Endothelial cell of umbilical vein (primary cell): ENCODE measurements at regions not wholly inside any gene's neighbourhood (a gene's known extent, or its start where the extent isn't known, plus 50 kb on each side); places are given as distances from the start of the nearest gene placed in this dataset.

Source experiments
- BruUV-seq: library from RNA; stranded (reverse); fragments of 400-500 nt; replicated peaks from 2 replicates; lab custom pipeline; 2021; lab: Mats Ljungman, UMichigan
- CTCF ChIA-PET: fragments of 300-600, 350-600 bp; sonication (Branson Sonifier 250); formaldehyde crosslinking; loops from one replicate; lab custom pipeline; 2021; ENCODE audit warnings: antibody characterized with exemption, inconsistent platforms; lab: Charles Lee
- POLR2A ChIA-PET: fragments of 300-600, 350-600 bp; sonication (Branson Sonifier 250); formaldehyde crosslinking; loops from one replicate; lab custom pipeline; 2021; ENCODE audit warnings: antibody characterized with exemption, inconsistent platforms; lab: Charles Lee
- DNase-seq: peaks from one replicate; pipeline ENCODE4 v3.0.0-alpha.2; 2011; ENCODE audit warnings: low read depth, low spot score
- FAIRE-seq: peaks from 2 replicates; lab custom pipeline; 2011; peaks lifted over from hg19 to GRCh38; lab: Jason Lieb, UNC
- H2AFZ ChIP-seq: 2 replicates; pipeline ENCODE4 v1.6.0; 2012; ENCODE audit warnings: low read depth, low read length, control low read depth, inconsistent platforms
- H3K27ac ChIP-seq: 2 replicates; pipeline ENCODE4 v1.5.1; 2011; ENCODE audit warnings: low read depth, mild to moderate bottlenecking, control low read depth, low read length, moderate library complexity; ENCODE audit not compliant: insufficient read depth
- H3K27me3 ChIP-seq, 2 experiments: 2 replicates each; pipeline versions ENCODE4 v1.6.0 to v1.6.1; 2011; ENCODE audit warnings: low read length in 2 of 2, mixed read lengths in 1 of 2; ENCODE audit not compliant: control insufficient read depth in 2 of 2, insufficient read depth in 2 of 2
- H3K36me3 ChIP-seq, 2 experiments: 2 replicates in 1 of 2; 3 replicates in 1 of 2; pipeline ENCODE4 v1.5.1; 2011; ENCODE audit warnings: low read length in 2 of 2, mild to moderate bottlenecking in 1 of 2, moderate library complexity in 1 of 2; ENCODE audit not compliant: control insufficient read depth in 2 of 2, insufficient read depth in 2 of 2; ENCODE audit errors: extremely low read depth in 1 of 2
- H3K4me1 ChIP-seq: 3 replicates; pipeline ENCODE4 v1.5.1; 2011; ENCODE audit warnings: mild to moderate bottlenecking, low read length; ENCODE audit not compliant: control insufficient read depth, insufficient read depth; ENCODE audit errors: extremely low read depth
- H3K4me2 ChIP-seq: 2 replicates; pipeline ENCODE4 v1.6.1; 2011; ENCODE audit warnings: low read length, control low read depth, mixed read lengths; ENCODE audit not compliant: insufficient read depth
- H3K4me3 ChIP-seq, 3 experiments: fragments of 200-600 bp in 1 of 3; sonication (generic), shearing (Covaris generic) in 1 of 3; replicated peaks in 1 of 3; 2 replicates each; pipeline ENCODE4 v1.5.1; 2011 to 2016; ENCODE audit warnings: control low read depth in 3 of 3, low read length in 3 of 3, mild to moderate bottlenecking in 2 of 3, inconsistent platforms in 1 of 3, low read depth in 1 of 3, moderate library complexity in 1 of 3; ENCODE audit not compliant: insufficient read depth in 1 of 3
- H3K79me2 ChIP-seq: 2 replicates; pipeline ENCODE4 v1.6.0; 2012; ENCODE audit warnings: low read length, inconsistent platforms; ENCODE audit not compliant: control insufficient read depth, insufficient read depth
- H3K9ac ChIP-seq: replicated peaks from 2 replicates; pipeline ENCODE3; 2011; ENCODE audit warnings: low read length, control low read depth; ENCODE audit not compliant: insufficient read depth; ENCODE audit errors: extremely low read depth
- H3K9me1 ChIP-seq: replicated peaks from 3 replicates; pipeline ENCODE4 v1.6.0; 2011; ENCODE audit warnings: mild to moderate bottlenecking, low read length; ENCODE audit not compliant: control insufficient read depth, insufficient read depth; ENCODE audit errors: extremely low read depth
- H3K9me3 ChIP-seq: replicated peaks from 2 replicates; pipeline ENCODE4 v1.5.1; 2012; ENCODE audit warnings: low read length, inconsistent platforms; ENCODE audit not compliant: control insufficient read depth, insufficient read depth
- H4K20me1 ChIP-seq: replicated peaks from 2 replicates; pipeline ENCODE3; 2011; ENCODE audit warnings: mild to moderate bottlenecking, low read length; ENCODE audit not compliant: control insufficient read depth, insufficient read depth; ENCODE audit errors: extremely low read depth
- EZH2 ChIP-seq: IDR thresholded peaks from 2 replicates; pipeline ENCODE4 v1.6.1; 2012; ENCODE audit warnings: borderline replicate concordance, low read depth, mild to moderate bottlenecking, moderate library complexity, low read length, inconsistent platforms; ENCODE audit not compliant: severe bottlenecking
- GATA2 ChIP-seq: IDR thresholded peaks from 2 replicates; pipeline ENCODE4 v1.7.0; 2011; ENCODE audit warnings: low read depth, mild to moderate bottlenecking, moderate library complexity, mixed read lengths, low read length; ENCODE audit not compliant: insufficient read length, insufficient read depth
- JUN ChIP-seq: IDR thresholded peaks from 2 replicates; pipeline ENCODE4 v1.6.1; 2011; ENCODE audit warnings: borderline replicate concordance, low read depth; ENCODE audit not compliant: insufficient read length, insufficient read depth
- MYC ChIP-seq: IDR thresholded peaks from one replicate; pipeline ENCODE4 v1.6.1; 2011; ENCODE audit warnings: mild to moderate bottlenecking, low read depth, low read length
- POLR2A ChIP-seq: IDR thresholded peaks from 2 replicates; pipeline ENCODE4 v1.6.1; 2012; ENCODE audit warnings: low read depth, mild to moderate bottlenecking, control low read depth, low read length
- POLR2AphosphoS5 ChIP-seq: IDR thresholded peaks from 2 replicates; pipeline ENCODE4 v1.6.1; 2012; ENCODE audit warnings: low read depth, mild to moderate bottlenecking, control low read depth, low read length, moderate library complexity; ENCODE audit not compliant: insufficient read depth
- dilution Hi-C: fragments of 300-500 bp; cut with MboI; formaldehyde crosslinking; loops from one replicate; pipeline ENCODE4 v1.15.0; 2019; ENCODE audit warnings: low sequenced_read_pairs; ENCODE audit not compliant: extremely low pct_ligation_motif_present
- intact Hi-C: fragments of 100-400 bp; cut with micrococcal nuclease; formaldehyde crosslinking; loops from one replicate; pipeline ENCODE4 v1.10.0; 2022
- TF ChIP-seq, protein P1 (sequence below), 2 donors: IDR thresholded peaks; 1 replicate in 1 of 2; 2 replicates in 1 of 2; pipeline ENCODE4 v1.5.1; 2011; ENCODE audit warnings: low read length in 2 of 2, mild to moderate bottlenecking in 2 of 2, moderate library complexity in 2 of 2, control low read depth in 1 of 2, inconsistent platforms in 1 of 2, low read depth in 1 of 2; ENCODE audit not compliant: insufficient read depth in 1 of 2; ENCODE audit errors: extremely low read depth in 1 of 2
- TF ChIP-seq, protein P2 (sequence below): IDR thresholded peaks from 2 replicates; pipeline ENCODE4 v1.6.1; 2011; ENCODE audit not compliant: insufficient read depth, insufficient read length

DNA sequence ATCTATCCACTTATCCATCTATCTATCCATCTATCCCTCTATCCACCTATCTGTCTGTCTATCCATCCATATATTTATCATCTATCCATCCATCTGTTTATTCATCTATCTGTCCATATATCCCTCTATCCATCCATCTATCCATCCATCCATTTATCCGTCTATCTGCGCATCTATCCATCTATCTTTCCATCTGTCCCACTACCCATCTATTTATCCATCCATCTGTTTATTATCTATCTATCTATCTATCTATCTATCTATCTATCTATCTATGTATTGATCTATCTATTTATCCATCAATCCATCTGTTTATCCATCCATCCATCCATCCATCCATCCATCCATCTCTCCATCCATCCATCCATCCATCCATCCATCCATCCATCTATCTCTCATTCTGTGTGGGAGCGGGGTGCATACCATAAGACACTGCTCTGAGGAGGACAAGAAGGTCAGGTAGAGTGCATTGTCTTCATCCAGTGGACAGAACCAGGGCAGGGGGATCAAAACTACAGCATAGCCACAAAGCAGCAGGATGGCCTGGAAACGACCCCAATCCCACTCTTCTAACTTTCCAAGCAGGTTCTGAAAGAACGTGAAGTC lies 53.2 kb upstream of the ENPP6 start:
- Histone ChIP-seq H3K79me2 (no peaks in the 10 kb centered on the region), H3K9me3 (no peaks in the 10 kb centered on the region), H2AFZ (no peak overlapping the region), H3K4me2 (no peak overlapping the region), H3K27ac (no peak overlapping the region), H3K4me3 (no peak overlapping the region), H3K9me1 (no peaks in the 10 kb centered on the region), H3K27me3 (no peaks in the 10 kb centered on the region), H3K4me1 (peaks cover 13% of the 10 kb centered on the region), H4K20me1 (no peaks in the 10 kb centered on the region), H3K9ac (no peak overlapping the region), H3K36me3 (no peaks in the 10 kb centered on the region)
- CTCF ChIA-PET, result interaction anchor here (0.9 to 1.3 kb wide), 3 partner anchors 17 to 35 kb away, joined by 3 to 5 read pairs (median 3); no protein-coding TSS in a partner anchor
- no TSS peak for BruUV-seq
- POLR2A ChIA-PET, result no interaction called here
- FAIRE-seq (no peak), DNase-seq (no peak)
- intact Hi-C loops (no loop called here), dilution Hi-C loops (no loop called here)
- TF ChIP-seq EZH2, result no peak
- TF ChIP-seq JUN, result no peak
- no peak for TF ChIP-seq POLR2A
- TF ChIP-seq, protein P1, sequence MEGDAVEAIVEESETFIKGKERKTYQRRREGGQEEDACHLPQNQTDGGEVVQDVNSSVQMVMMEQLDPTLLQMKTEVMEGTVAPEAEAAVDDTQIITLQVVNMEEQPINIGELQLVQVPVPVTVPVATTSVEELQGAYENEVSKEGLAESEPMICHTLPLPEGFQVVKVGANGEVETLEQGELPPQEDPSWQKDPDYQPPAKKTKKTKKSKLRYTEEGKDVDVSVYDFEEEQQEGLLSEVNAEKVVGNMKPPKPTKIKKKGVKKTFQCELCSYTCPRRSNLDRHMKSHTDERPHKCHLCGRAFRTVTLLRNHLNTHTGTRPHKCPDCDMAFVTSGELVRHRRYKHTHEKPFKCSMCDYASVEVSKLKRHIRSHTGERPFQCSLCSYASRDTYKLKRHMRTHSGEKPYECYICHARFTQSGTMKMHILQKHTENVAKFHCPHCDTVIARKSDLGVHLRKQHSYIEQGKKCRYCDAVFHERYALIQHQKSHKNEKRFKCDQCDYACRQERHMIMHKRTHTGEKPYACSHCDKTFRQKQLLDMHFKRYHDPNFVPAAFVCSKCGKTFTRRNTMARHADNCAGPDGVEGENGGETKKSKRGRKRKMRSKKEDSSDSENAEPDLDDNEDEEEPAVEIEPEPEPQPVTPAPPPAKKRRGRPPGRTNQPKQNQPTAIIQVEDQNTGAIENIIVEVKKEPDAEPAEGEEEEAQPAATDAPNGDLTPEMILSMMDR (IDR thresholded peaks at IDR 0.05; ENCODE audit: extremely low read depth in 1 of 2, insufficient read depth in 1 of 2, low read depth in 1 of 2, low read length in 2 of 2), result no peak
- TF ChIP-seq MYC, result no peak
- TF ChIP-seq POLR2AphosphoS5, result no peak
- TF ChIP-seq, protein P2, sequence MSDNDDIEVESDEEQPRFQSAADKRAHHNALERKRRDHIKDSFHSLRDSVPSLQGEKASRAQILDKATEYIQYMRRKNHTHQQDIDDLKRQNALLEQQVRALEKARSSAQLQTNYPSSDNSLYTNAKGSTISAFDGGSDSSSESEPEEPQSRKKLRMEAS, result no peak
- no peak for TF ChIP-seq GATA2
